ENCODE measurements at regions not wholly inside any gene's neighbourhood (a gene's known extent, or its start where the extent isn't known, plus 50 kb on each side); places are given as distances from the start of the nearest gene placed in this dataset.

GRCh38 chr7:32676249-32676941 lies 181.1 kb downstream of the AVL9 start:
- TF ChIP-seq CTCF (IDR thresholded peaks at IDR 0.05) (no peak), ZFX (IDR thresholded peaks at IDR 0.05; ENCODE audit: borderline replicate concordance) (no peak)

All from 22Rv1 (cell line).